Activated T-cell treated with anti-CD3 and anti-CD28 coated beads, Interleukin-2, amount 50 U/mL, for 72 hours (primary cell): ENCODE measurements at regions not wholly inside any gene's neighbourhood (a gene's known extent, or its start where the extent isn't known, plus 50 kb on each side); places are given as distances from the start of the nearest gene placed in this dataset.
"Not testable (repeated sequence)": the region's sequence is repeated elsewhere in the genome, so short reads cannot be mapped to it uniquely, and the experiment has no call there.

ENCODE experiments used
- ATAC-seq, 2 donors: fragments of 150-1000 bp; cut with Tn5 transposase; replicated peaks in 1 of 2; 2 replicates each; pipeline ENCODE4 v1.10.0; 2021; ENCODE audit warnings: moderate library complexity in 2 of 2, mild to moderate bottlenecking in 1 of 2
- DNase-seq, 2 donors: peaks; one replicate each; pipeline ENCODE4 v3.0.0; 2021 to 2022; ENCODE audit warnings: mixed read lengths in 1 of 2
- H3K27ac Mint-ChIP-seq: one replicate; pipeline ENCODE4 v1.8.0; 2022; ENCODE audit warnings: mild to moderate bottlenecking, moderate library complexity, mixed read lengths
- H3K27me3 Mint-ChIP-seq: one replicate; pipeline ENCODE4 v1.8.0; 2022; ENCODE audit warnings: low read depth, mixed read lengths
- H3K36me3 Mint-ChIP-seq, 2 donors: one replicate each; pipeline ENCODE4 v1.8.0; 2022; ENCODE audit warnings: mixed read lengths in 2 of 2, mild to moderate bottlenecking in 1 of 2; ENCODE audit not compliant: insufficient read depth in 2 of 2
- H3K4me1 Mint-ChIP-seq: one replicate; pipeline ENCODE4 v1.8.0; 2022; ENCODE audit warnings: low read depth, mixed read lengths
- H3K4me3 Mint-ChIP-seq, 2 donors: one replicate each; pipeline ENCODE4 v1.8.0; 2022; ENCODE audit warnings: mild to moderate bottlenecking in 2 of 2, mixed read lengths in 2 of 2, moderate library complexity in 2 of 2
- H3K9me3 Mint-ChIP-seq, 2 donors: one replicate each; pipeline ENCODE4 v1.8.0; 2022; ENCODE audit warnings: mixed read lengths in 2 of 2

DNA sequence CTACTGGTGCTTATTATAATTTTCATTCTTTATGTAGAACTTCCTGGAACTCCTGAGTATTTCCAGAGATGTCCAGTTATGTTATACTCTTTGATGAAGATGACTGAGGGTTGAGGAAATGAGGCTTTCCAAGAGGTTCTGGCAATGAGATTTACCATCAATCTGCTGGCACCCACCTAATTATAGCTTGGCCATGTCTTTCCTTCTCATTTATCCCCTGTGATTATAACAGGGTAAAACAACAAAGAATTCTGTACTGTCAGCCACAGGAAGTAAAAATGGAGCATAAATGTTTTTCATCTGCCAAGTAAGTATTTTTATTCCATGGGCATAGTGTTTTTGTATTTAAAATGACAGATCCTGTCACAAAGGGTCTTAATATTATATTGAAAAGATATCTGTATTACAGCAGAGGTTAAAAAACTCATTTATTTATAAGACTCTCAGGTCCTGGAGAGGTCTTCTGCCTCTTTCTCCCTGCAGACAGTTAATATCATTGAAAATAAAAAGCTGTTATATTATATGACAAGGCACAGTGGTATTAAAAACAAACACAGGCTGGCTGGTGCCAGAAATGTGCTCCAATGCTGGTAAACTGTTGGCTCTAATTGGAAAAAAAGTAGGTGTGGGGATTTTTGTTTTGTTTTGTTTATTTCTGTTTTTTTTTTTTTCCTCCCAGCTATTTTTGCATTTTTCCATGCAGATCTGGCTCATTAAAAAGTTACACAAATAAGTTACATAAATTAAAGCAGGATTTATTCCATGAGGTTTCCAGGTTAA, 1764.1 kb upstream of the CELF4 start:
- peaks cover 2% of the 10 kb centered on the region in 2 donors for H3K9me3 Mint-ChIP-seq
- no peaks in the 10 kb centered on the region for H3K27me3 Mint-ChIP-seq
- no peak overlapping the region for H3K4me3 Mint-ChIP-seq
- H3K36me3 Mint-ChIP-seq, result peaks cover 0 to 2% of the 10 kb centered on the region in 2 donors
- no peak overlapping the region for H3K27ac Mint-ChIP-seq
- ATAC-seq (no peak), DNase-seq (no peak)
- no peaks in the 10 kb centered on the region for H3K4me1 Mint-ChIP-seq

DNA sequence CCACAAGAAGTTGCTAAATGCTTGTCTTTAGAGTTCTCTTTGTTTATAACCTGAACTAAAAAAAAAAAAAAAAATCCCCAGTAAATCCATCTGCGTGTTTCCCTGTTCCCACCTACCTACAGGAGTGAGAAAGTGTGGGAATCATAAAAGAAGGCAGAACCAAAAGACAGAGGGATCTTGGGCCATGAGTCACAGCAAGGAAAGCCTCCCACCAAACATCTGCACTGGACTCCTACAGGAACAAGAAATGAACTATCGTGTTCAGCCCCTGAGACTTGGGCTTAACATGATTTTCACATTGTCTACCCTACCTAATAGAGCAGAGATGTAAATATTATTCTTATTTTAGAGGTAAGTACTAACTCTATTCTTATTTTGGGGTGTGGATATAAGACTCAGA, 1761.2 kb upstream of the CELF4 start:
- DNase-seq (no peak), ATAC-seq (no peak)
- Mint-ChIP-seq H3K4me1 (no peaks in the 10 kb centered on the region), H3K27ac (no peak overlapping the region), H3K9me3 (peaks cover 2 to 5% of the 10 kb centered on the region in 2 donors), H3K4me3 (no peak overlapping the region), H3K36me3 (peaks cover 0 to 1% of the 10 kb centered on the region in 2 donors), H3K27me3 (no peaks in the 10 kb centered on the region)

DNA sequence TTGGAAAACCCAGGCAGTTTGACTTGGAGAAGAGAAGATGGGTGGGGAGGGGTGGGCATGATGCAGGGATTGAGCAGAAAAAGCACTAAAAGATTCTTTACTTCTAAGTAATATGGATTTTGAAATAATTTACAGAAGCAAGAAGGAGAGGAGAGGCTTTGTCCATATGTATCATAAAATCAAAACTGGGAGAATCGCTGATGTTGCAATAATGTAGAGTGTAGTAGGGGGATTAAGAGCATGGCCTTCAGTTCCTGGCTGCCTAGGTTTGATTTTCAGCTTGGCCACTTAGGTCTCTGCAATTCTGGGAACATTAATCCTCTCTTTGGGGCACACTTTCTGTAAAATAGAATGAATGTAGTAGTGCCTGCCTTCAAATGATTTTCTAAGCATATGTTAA, 1760.4 kb upstream of the CELF4 start:
- no peaks in the 10 kb centered on the region for H3K4me1 Mint-ChIP-seq
- H3K9me3 Mint-ChIP-seq, result peaks cover 2 to 8% of the 10 kb centered on the region in 2 donors
- peaks cover 0 to 1% of the 10 kb centered on the region in 2 donors for H3K36me3 Mint-ChIP-seq
- DNase-seq, result no peak
- no peak overlapping the region for H3K4me3 Mint-ChIP-seq
- H3K27me3 Mint-ChIP-seq, result no peaks in the 10 kb centered on the region
- no peak overlapping the region for H3K27ac Mint-ChIP-seq
- ATAC-seq, result no peak

DNA sequence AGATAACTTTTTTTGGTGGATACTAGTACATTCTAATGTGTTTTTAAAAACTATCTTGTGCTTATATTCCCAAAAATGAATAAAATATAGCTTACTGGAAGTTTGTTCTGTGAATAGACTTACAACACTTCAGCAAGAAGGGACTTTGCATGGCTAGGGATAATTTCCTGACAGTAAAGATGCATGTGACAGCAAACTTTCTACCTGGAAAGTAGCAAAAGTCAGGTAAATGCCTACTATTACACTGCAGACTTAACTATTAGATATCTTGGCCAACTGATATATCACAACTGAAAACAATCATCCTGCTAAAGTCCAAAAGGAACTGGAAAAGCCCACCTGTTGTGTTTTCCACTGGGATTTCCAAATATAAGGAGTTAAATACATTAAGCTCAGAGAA, 1753.5 kb upstream of the CELF4 start:
- no peak for ATAC-seq
- no peaks in the 10 kb centered on the region for H3K27me3 Mint-ChIP-seq
- H3K9me3 Mint-ChIP-seq, result peaks cover 0 to 6% of the 10 kb centered on the region in 2 donors
- H3K4me1 Mint-ChIP-seq, result no peaks in the 10 kb centered on the region
- no peak overlapping the region for H3K4me3 Mint-ChIP-seq
- DNase-seq, result no peak
- H3K27ac Mint-ChIP-seq, result no peak overlapping the region
- H3K36me3 Mint-ChIP-seq, result peaks cover 0 to 1% of the 10 kb centered on the region in 2 donors

DNA sequence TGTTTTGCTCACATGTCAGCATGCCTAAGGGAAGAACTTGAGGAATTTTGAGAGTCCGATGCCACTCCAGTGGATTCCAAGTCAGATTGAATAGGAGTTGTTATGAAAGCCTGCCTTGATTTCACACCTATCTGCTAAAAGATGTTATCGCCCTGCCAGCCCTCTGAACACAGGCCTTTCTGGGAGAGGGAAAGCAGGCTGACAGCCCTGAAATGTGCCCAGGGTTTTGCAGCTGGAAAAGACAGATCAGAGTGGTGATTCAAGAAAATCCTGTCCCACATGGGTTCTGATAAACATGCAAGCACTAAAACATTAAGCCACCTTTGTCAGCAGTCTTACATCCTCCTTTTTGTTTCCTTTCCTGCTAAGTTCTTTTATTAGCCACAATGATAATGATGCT, 1752.9 kb upstream of the CELF4 start:
- ATAC-seq, result no peak
- Mint-ChIP-seq H3K4me1 (no peaks in the 10 kb centered on the region), H3K36me3 (peaks cover 0 to 1% of the 10 kb centered on the region in 2 donors), H3K4me3 (no peak overlapping the region), H3K27me3 (no peaks in the 10 kb centered on the region), H3K9me3 (peaks cover 0 to 5% of the 10 kb centered on the region in 2 donors), H3K27ac (no peak overlapping the region)
- DNase-seq, result no peak

DNA sequence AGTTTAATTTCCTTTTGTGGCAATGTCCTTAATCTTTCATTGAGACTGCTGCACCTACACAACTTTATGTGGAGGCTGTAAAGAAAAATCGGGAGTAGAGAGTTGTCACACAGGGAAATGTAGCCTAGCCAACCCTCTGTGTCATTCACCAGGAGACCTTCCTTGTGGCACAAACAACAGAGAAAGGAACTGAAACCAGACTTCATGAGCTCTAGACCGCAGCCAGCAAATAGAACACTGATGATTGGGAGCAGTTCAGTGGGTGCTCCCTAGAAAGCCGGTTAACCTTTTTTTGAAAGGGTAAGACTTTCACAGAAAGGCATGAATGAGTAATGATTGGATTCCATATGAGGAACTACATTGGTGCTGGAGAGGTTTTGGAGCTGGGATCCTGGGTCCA, 1752.4 kb upstream of the CELF4 start:
- ATAC-seq, result no peak
- H3K4me1 Mint-ChIP-seq, result no peaks in the 10 kb centered on the region
- DNase-seq, result no peak
- no peaks in the 10 kb centered on the region for H3K36me3 Mint-ChIP-seq
- H3K27me3 Mint-ChIP-seq, result no peaks in the 10 kb centered on the region
- H3K9me3 Mint-ChIP-seq, result peaks cover 0 to 3% of the 10 kb centered on the region in 2 donors
- no peak overlapping the region for H3K27ac Mint-ChIP-seq
- H3K4me3 Mint-ChIP-seq, result no peak overlapping the region

DNA sequence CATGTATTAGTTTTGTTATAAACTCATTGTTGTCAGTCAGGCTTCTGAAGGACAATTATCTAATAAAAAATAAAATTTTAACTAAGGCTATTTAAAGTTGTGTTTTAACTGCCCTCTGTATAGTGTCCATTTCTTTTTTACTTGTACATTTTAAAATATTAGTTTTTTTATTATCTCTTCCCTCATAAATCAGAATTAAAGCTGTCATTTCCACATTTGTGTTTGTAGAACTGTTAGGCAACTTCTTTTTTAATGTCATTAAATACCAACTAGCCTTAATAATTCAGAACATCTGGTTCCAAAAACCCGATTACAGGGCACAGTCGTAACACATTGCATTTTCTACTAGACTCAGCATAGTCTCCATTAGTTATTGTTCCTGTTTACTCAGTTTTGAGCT, 1749.0 kb upstream of the CELF4 start:
- H3K9me3 Mint-ChIP-seq, result peaks cover 1 to 2% of the 10 kb centered on the region in 2 donors
- no peak overlapping the region for H3K27ac Mint-ChIP-seq
- no peak for DNase-seq
- no peaks in the 10 kb centered on the region for H3K4me1 Mint-ChIP-seq
- H3K36me3 Mint-ChIP-seq, result no peaks in the 10 kb centered on the region
- no peak for ATAC-seq
- no peak overlapping the region for H3K4me3 Mint-ChIP-seq
- H3K27me3 Mint-ChIP-seq, result no peaks in the 10 kb centered on the region

DNA sequence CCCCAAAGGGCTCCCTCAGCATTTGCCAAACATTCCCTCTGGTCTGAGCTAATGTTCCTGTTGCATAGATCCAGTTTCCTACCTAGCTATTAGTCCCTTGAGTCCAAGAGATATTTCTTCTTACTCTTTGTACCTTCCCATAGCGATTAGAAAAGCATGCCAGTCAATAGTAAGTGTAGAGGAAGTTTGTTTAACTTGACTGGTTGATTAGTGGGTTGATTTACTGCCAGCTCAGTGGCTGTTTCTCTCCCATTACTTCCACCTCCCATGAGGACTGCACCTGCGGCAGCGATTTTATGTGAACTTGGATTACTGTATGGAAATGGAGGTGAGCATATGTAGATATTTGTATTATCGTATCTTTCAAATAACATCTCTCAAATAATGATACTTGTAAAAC, 1748.4 kb upstream of the CELF4 start:
- Mint-ChIP-seq H3K4me3 (no peak overlapping the region), H3K4me1 (no peaks in the 10 kb centered on the region), H3K9me3 (peaks cover 1 to 2% of the 10 kb centered on the region in 2 donors), H3K36me3 (no peaks in the 10 kb centered on the region), H3K27ac (no peak overlapping the region), H3K27me3 (no peaks in the 10 kb centered on the region)
- no peak for DNase-seq
- no peak for ATAC-seq

DNA sequence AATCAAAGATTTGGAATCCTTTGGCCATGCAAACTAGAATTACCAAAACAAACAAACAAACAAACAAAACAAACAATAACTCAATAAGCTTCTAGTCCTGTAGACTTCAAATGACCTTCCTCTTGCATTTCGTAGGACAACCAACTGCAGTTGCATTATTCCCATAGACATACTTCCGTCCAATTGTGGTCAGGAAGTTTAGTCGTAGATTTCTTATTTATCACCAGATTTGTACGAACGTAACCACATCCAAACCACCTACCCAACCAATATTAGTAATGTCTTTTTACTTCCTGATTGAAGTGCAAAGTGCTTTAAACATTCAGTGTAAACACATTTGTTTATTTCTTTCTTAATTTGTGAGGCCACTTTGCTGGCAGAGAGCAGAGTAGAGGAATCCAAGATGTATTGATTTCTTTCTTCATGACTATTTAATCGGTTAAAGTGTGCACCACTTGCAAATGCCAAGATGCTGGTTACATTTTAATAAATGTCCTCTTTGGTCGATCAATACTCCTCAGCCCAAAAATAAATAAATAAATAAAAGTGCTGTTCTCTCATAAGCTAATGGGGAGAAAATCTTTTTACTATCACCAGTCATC, 1745.6 kb upstream of the CELF4 start:
- Mint-ChIP-seq H3K4me1 (no peaks in the 10 kb centered on the region), H3K27ac (no peak overlapping the region), H3K4me3 (no peak overlapping the region), H3K27me3 (no peaks in the 10 kb centered on the region), H3K36me3 (no peaks in the 10 kb centered on the region), H3K9me3 (peaks cover 1 to 2% of the 10 kb centered on the region in 2 donors)
- DNase-seq, result no peak
- no peak for ATAC-seq

DNA sequence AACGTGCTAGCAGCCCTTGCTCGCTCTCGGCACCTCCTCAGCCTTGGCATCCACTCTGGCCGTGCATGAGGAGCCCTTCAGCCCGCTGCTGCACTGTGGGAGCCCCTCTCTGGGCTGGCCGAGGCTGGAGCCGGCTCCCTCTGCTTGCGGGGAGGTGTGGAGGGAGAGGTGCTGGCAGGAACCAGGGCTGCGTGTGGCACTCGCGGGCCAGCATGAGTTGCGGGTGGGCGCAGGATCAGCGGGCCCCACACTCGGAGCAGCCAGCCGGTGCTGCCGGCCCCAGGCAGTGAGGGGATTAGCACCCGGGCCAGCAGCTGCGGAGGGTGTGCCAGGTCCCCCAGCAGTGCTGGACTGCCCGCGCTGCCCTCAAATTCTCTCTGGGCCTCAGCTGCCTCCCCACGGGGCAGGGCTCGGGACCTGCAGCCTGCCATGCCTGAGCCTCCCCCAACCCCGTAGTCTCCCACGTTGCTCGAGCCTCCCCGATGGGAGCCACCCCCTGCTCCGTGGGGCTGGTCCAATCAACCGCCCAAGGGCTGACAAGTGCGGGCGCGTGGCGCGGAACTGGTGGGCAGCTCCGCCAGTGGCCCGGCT, 1743.4 kb upstream of the CELF4 start:
- not testable (repeated sequence) for H3K27me3 Mint-ChIP-seq, DNase-seq, H3K4me3 Mint-ChIP-seq, H3K4me1 Mint-ChIP-seq, ATAC-seq, H3K36me3 Mint-ChIP-seq, H3K9me3 Mint-ChIP-seq, H3K27ac Mint-ChIP-seq

DNA sequence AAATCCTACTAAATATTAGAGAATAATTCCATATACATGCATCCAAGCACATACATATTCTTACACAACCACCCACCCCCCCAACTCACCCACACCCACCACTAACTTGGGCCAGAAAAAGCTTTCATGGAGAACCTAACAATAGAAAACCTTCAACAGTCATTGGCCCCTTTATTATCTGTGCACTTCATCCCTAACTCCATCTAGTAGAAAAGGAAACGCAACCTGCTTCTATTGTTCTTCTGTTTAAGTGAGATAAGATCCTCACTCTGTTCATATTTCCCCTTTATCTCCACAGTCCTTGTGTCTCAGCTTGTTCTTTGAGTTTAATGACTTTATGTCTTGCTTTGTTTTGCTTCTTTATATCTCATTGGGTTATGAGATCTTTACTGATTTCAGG, 1740.2 kb upstream of the CELF4 start:
- no peak overlapping the region for H3K4me3 Mint-ChIP-seq
- H3K27ac Mint-ChIP-seq, result no peak overlapping the region
- no peak for DNase-seq
- H3K4me1 Mint-ChIP-seq, result no peaks in the 10 kb centered on the region
- ATAC-seq, result no peak
- H3K27me3 Mint-ChIP-seq, result no peaks in the 10 kb centered on the region
- H3K36me3 Mint-ChIP-seq, result no peaks in the 10 kb centered on the region
- peaks cover 1 to 5% of the 10 kb centered on the region in 2 donors for H3K9me3 Mint-ChIP-seq

DNA sequence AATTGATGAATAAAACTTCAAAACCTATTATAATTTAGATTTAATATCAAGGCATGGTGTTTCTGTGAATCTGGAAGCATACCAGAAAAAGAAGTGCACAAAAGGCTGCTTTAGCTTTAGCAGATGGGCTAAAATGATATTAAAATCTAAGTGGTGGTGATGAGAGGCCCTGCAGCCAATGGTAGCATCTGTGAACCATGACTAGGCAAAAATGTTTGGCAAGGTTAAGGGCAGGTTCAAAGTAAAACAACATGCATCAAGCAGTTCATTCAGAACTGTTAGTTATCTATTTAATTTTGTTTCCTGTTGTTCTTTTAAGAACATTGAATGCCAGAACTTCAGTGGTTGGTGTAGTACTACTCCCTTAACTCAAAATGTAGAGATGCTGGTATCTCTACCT, 1736.9 kb upstream of the CELF4 start:
- ATAC-seq, result no peak
- Mint-ChIP-seq H3K4me1 (no peaks in the 10 kb centered on the region), H3K9me3 (peaks cover 0 to 5% of the 10 kb centered on the region in 2 donors), H3K36me3 (no peaks in the 10 kb centered on the region), H3K4me3 (no peak overlapping the region), H3K27ac (no peak overlapping the region), H3K27me3 (no peaks in the 10 kb centered on the region)
- no peak for DNase-seq

DNA sequence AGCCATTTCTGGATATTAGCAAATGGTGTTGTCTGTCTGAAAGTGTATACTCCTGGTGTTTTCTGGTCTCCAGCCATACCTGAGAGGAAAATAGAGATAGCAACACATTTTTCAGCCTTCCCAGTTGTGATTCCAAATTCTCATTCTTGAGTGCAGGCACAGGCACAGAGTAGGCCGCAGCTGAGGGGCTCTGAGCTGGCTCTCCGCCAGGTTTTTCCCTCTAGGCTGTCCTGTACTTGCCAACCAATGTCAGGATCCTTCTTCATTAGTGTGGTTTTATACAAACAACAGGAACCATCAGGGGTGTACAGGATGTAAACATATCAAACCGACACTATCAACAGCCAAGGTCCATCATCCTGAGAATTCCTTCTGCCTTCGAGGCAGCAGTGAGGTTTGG, 1733.6 kb upstream of the CELF4 start:
- H3K27ac Mint-ChIP-seq, result no peak overlapping the region
- no peaks in the 10 kb centered on the region for H3K27me3 Mint-ChIP-seq
- H3K9me3 Mint-ChIP-seq, result peaks cover 3 to 7% of the 10 kb centered on the region in 2 donors
- H3K36me3 Mint-ChIP-seq, result no peaks in the 10 kb centered on the region
- DNase-seq, result no peak
- no peak overlapping the region for H3K4me3 Mint-ChIP-seq
- ATAC-seq, result no peak
- H3K4me1 Mint-ChIP-seq, result no peaks in the 10 kb centered on the region
